ENCODE measurements at regions not wholly inside any gene's neighbourhood (a gene's known extent, or its start where the extent isn't known, plus 50 kb on each side); places are given as distances from the start of the nearest gene placed in this dataset.

DNA sequence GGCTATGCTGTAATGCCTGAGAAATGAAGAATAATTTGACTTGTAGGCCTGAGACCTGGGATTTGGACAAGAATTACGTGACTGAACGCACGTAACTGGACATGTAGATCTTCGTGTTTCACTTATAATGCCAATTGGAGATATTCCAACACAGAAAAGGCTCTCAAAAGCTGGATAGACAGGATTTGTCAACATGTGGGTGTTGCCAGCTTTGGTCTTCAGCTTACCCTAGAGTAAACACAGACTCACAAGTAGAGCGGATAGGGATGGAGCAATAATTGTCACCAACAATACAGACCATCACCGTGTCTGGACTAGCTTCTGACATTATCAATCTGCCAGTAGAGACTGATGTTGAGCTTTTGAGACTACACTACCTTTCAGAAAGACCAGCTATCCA is 1511.0 kb upstream of the ADGRL3 start:
- no peak overlapping the region for H4K5ac ChIP-seq (ENCODE audit: insufficient read length, low read depth, low read length)
- no CpG with 5 or more reads among the region's 6 CpGs for WGBS (ENCODE audit: extremely low coverage, insufficient read length, low lambda C conversion rate)
- H3K27me3 Mint-ChIP-seq (ENCODE audit: low read depth): no peaks in the 10 kb centered on the region
- H2BK12ac ChIP-seq (ENCODE audit: insufficient read length, low read depth, low read length): no peak overlapping the region
- no peaks in the 10 kb centered on the region for H3K79me1 ChIP-seq (ENCODE audit: insufficient read depth, low read depth, low read length, poor library complexity, severe bottlenecking)
- H2BK15ac ChIP-seq (ENCODE audit: low read depth, low read length): no peak overlapping the region
- H3K27me3 ChIP-seq (ENCODE audit: insufficient read depth, low read length): no peaks in the 10 kb centered on the region
- no peak overlapping the region for H3K18ac ChIP-seq (ENCODE audit: insufficient read length, low read depth, low read length)
- no peak overlapping the region for H3K4ac ChIP-seq (ENCODE audit: low read depth, low read length)
- H3K4me1 ChIP-seq (ENCODE audit: insufficient read depth, low read length): no peaks in the 10 kb centered on the region
- H2BK5ac ChIP-seq (ENCODE audit: insufficient read length, low read length): no peak overlapping the region
- TF ChIP-seq, protein P1, sequence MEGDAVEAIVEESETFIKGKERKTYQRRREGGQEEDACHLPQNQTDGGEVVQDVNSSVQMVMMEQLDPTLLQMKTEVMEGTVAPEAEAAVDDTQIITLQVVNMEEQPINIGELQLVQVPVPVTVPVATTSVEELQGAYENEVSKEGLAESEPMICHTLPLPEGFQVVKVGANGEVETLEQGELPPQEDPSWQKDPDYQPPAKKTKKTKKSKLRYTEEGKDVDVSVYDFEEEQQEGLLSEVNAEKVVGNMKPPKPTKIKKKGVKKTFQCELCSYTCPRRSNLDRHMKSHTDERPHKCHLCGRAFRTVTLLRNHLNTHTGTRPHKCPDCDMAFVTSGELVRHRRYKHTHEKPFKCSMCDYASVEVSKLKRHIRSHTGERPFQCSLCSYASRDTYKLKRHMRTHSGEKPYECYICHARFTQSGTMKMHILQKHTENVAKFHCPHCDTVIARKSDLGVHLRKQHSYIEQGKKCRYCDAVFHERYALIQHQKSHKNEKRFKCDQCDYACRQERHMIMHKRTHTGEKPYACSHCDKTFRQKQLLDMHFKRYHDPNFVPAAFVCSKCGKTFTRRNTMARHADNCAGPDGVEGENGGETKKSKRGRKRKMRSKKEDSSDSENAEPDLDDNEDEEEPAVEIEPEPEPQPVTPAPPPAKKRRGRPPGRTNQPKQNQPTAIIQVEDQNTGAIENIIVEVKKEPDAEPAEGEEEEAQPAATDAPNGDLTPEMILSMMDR (conservative IDR thresholded peaks at IDR 0.05): no peak
- H2AK5ac ChIP-seq (ENCODE audit: insufficient read length, low read length): no peak overlapping the region
- H3K9ac ChIP-seq (ENCODE audit: extremely low read depth, insufficient read length, low read length): no peak overlapping the region
- H3K9me3 Mint-ChIP-seq: no peaks in the 10 kb centered on the region
- no peak overlapping the region for H2BK20ac ChIP-seq (ENCODE audit: low read depth, low read length, poor library complexity, severe bottlenecking)
- DNase-seq: no peak
- H2AFZ ChIP-seq (ENCODE audit: low read length): no peak overlapping the region
- no peak overlapping the region for H3T11ph ChIP-seq (ENCODE audit: low read length)
- H4K8ac ChIP-seq (replicated peaks; ENCODE audit: insufficient read length, low read depth, low read length): no peak overlapping the region
- no peak overlapping the region for H3K27ac ChIP-seq (ENCODE audit: insufficient read length, low read depth, low read length)
- no peak overlapping the region for H3K4me2 ChIP-seq (ENCODE audit: insufficient read depth, insufficient read length, low read length)
- no peaks in the 10 kb centered on the region for H3K4me1 Mint-ChIP-seq
- H4K91ac ChIP-seq (ENCODE audit: insufficient read length, low read depth, low read length): no peak overlapping the region
- H3K27ac Mint-ChIP-seq: no peak overlapping the region; a peak in 1 of 7 replicates
- H3K79me2 ChIP-seq (ENCODE audit: insufficient read depth, low read length): no peaks in the 10 kb centered on the region
- H3K23ac ChIP-seq (ENCODE audit: insufficient read length, low read depth, low read length): no peak overlapping the region
- H3K36me3 Mint-ChIP-seq (ENCODE audit: insufficient read depth in 1 of 3, low read depth in 3 of 3): no peaks in the 10 kb centered on the region
- H3K23me2 ChIP-seq (ENCODE audit: insufficient read length, low read depth, low read length, poor library complexity, severe bottlenecking): no peaks in the 10 kb centered on the region
- no peak overlapping the region for H3K56ac ChIP-seq (ENCODE audit: insufficient read length, low read depth, low read length)
- H2BK120ac ChIP-seq (ENCODE audit: low read depth, low read length, poor library complexity, severe bottlenecking): no peak overlapping the region
- H3K9me3 ChIP-seq (ENCODE audit: control insufficient read depth, low read depth, low read length): no peaks in the 10 kb centered on the region
- no peaks in the 10 kb centered on the region for H4K20me1 ChIP-seq (ENCODE audit: control insufficient read depth, insufficient read depth, insufficient read length)
- no peak overlapping the region for H3K4me3 Mint-ChIP-seq
- no peak overlapping the region for H3K14ac ChIP-seq (ENCODE audit: insufficient read depth, low read length)

All from H9 (cell line).